GM23248 (cell line): ENCODE measurements at regions not wholly inside any gene's neighbourhood (a gene's known extent, or its start where the extent isn't known, plus 50 kb on each side); places are given as distances from the start of the nearest gene placed in this dataset.

Source experiments
- DNase-seq: peaks from one replicate; pipeline ENCODE4 v3.0.0-alpha.2; 2015
- H2AFZ ChIP-seq: fragments of 200-600 bp; sonication (generic); 2 replicates; pipeline ENCODE4 v1.6.1; 2016; ENCODE audit warnings: antibody characterized with exemption
- H3F3A ChIP-seq: fragments of 200-600 bp; sonication (generic); 2 replicates; pipeline ENCODE4 v1.6.1; 2016; ENCODE audit warnings: mild to moderate bottlenecking, antibody characterized with exemption, mixed run types; ENCODE audit not compliant: insufficient read depth
- H3K27ac ChIP-seq: fragments of 200-600 bp; sonication (generic); 2 replicates; pipeline ENCODE4 v1.5.1; 2016; ENCODE audit warnings: mild to moderate bottlenecking
- H3K27me3 ChIP-seq: fragments of 200-600 bp; sonication (generic); replicated peaks from 2 replicates; pipeline ENCODE4 v1.6.1; 2016; ENCODE audit warnings: mild to moderate bottlenecking; ENCODE audit not compliant: insufficient read depth
- H3K36me3 ChIP-seq: fragments of 200-600 bp; sonication (generic); 2 replicates; pipeline ENCODE4 v1.6.1; 2016; ENCODE audit warnings: low read depth, mild to moderate bottlenecking
- H3K4me1 ChIP-seq: fragments of 200-600 bp; sonication (generic); 2 replicates; pipeline ENCODE4 v1.6.1; 2016; ENCODE audit warnings: mild to moderate bottlenecking; ENCODE audit not compliant: insufficient read depth
- H3K4me2 ChIP-seq: fragments of 200-600 bp; sonication (generic); one replicate; pipeline ENCODE4 v1.6.1; 2016; ENCODE audit warnings: mild to moderate bottlenecking; ENCODE audit not compliant: unreplicated experiment
- H3K4me3 ChIP-seq: fragments of 200-600 bp; sonication (generic); 2 replicates; pipeline ENCODE4 v1.5.1; 2016; ENCODE audit warnings: mild to moderate bottlenecking
- H3K79me2 ChIP-seq: fragments of 200-600 bp; sonication (generic); 2 replicates; pipeline ENCODE4 v1.6.1; 2016; ENCODE audit warnings: mild to moderate bottlenecking; ENCODE audit not compliant: insufficient read depth
- H3K9ac ChIP-seq: fragments of 200-600 bp; sonication (generic); 2 replicates; pipeline ENCODE4 v1.6.1; 2016; ENCODE audit warnings: mild to moderate bottlenecking
- H3K9me2 ChIP-seq: fragments of 200-600 bp; sonication (generic); 2 replicates; pipeline ENCODE4 v1.6.1; 2016; ENCODE audit warnings: mixed run types, mild to moderate bottlenecking, moderate library complexity; ENCODE audit not compliant: insufficient read depth
- H3K9me3 ChIP-seq: fragments of 200-600 bp; sonication (generic); one replicate; pipeline ENCODE4 v1.6.1; 2017; ENCODE audit warnings: low read depth
- H4K20me1 ChIP-seq: fragments of 200-600 bp; sonication (generic); 2 replicates; pipeline ENCODE4 v1.6.0; 2016; ENCODE audit not compliant: insufficient read depth
- EZH2 ChIP-seq: fragments of 200-600 bp; sonication (generic); IDR thresholded peaks from 2 replicates; pipeline ENCODE4 v1.6.1; 2018; ENCODE audit warnings: antibody characterized with exemption, mild to moderate bottlenecking; ENCODE audit not compliant: insufficient read depth, poor library complexity, severe bottlenecking
- EZH2phosphoT487 ChIP-seq: fragments of 200-600 bp; sonication (generic); IDR thresholded peaks from 2 replicates; pipeline ENCODE4 v1.6.1; 2018; ENCODE audit warnings: antibody characterized with exemption, moderate library complexity, mild to moderate bottlenecking, low read depth; ENCODE audit not compliant: insufficient read depth
- WGBS, 2 experiments: methylation state at CpG; one replicate each; pipeline ENCODE4 v1.1.6; 2015 to 2017; ENCODE audit warnings: low lambda C conversion rate in 2 of 2, low coverage in 1 of 2; ENCODE audit errors: missing lambda C conversion rate in 2 of 2; 5-methylcytosine and 5-hydroxymethylcytosine counted together
- in situ Hi-C: fragments of 300-500 bp; cut with MboI; formaldehyde crosslinking; loops from 2 replicates; pipeline ENCODE4 v1.15.0; 2020

DNA sequence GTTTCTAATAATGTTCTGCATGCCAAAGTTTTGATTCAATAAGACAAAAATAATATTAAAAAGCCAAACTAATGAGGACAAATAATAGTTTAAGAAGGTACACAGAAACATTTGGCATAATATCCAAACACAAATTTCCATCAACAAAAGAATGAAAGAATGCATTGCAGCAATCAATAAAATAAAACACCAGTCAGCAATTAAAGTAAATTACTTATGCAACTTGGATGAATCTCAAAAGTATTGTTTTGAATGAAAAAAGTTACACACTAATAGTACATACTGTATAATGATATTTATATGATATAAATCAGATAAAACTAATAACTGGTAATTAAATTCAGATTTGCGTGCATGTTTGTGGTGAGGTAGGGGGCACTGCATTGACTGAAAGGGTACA lies 285.5 kb upstream of the PCDH10 start:
- H3K9me2 ChIP-seq: no peaks in the 10 kb centered on the region; the same call in 1 of the 2 replicates
- no peak overlapping the region for H3K27ac ChIP-seq
- H2AFZ ChIP-seq: no peak overlapping the region
- H3F3A ChIP-seq: no peaks in the 10 kb centered on the region
- no peaks in the 10 kb centered on the region for H4K20me1 ChIP-seq
- H3K79me2 ChIP-seq: no peaks in the 10 kb centered on the region
- H3K4me3 ChIP-seq: no peak overlapping the region
- H3K9me3 ChIP-seq: no peaks in the 10 kb centered on the region
- WGBS, 2 experiments: 12 to 14% methylated on average over 1 of the region's 1 CpG
- H3K4me1 ChIP-seq: no peaks in the 10 kb centered on the region
- H3K9ac ChIP-seq: no peak overlapping the region
- H3K36me3 ChIP-seq: no peaks in the 10 kb centered on the region
- TF ChIP-seq EZH2phosphoT487 (no peak), EZH2 (no peak)
- no peak for DNase-seq
- no peak overlapping the region for H3K4me2 ChIP-seq
- H3K27me3 ChIP-seq: no peaks in the 10 kb centered on the region
- in situ Hi-C loops: no loop called here

DNA sequence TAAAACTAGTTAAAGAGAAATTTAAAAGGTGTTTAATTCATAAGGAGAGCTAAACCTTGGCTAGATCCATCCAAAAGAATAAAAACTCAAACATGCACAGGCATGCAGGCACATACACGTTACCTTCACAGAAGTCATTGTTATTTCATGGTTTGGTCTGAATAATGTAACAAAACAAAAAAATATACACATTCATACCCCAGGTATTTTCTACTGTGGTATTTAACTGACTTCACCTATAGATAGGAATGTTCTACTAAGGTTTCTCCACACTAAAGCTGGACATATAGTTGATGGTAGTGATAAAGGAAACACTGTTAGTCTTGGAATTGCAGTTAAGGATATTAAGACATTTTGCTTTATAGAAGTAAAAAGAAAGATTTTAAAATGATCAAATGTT lies 283.6 kb upstream of the PCDH10 start:
- H4K20me1 ChIP-seq: no peaks in the 10 kb centered on the region
- no peaks in the 10 kb centered on the region for H3K27me3 ChIP-seq
- no peak for DNase-seq
- no peak overlapping the region for H3K4me3 ChIP-seq
- in situ Hi-C loops: no loop called here
- H3K4me2 ChIP-seq: no peak overlapping the region
- H3K27ac ChIP-seq: no peak overlapping the region
- no peak overlapping the region for H3K9ac ChIP-seq
- H3K9me2 ChIP-seq: no peaks in the 10 kb centered on the region; the same call in 1 of the 2 replicates
- TF ChIP-seq EZH2phosphoT487 (no peak), EZH2 (no peak)
- no peaks in the 10 kb centered on the region for H3K36me3 ChIP-seq
- WGBS, 2 experiments: 2 to 4% methylated on average over 1 of the region's 1 CpG
- H3K4me1 ChIP-seq: no peaks in the 10 kb centered on the region
- no peak overlapping the region for H2AFZ ChIP-seq
- no peaks in the 10 kb centered on the region for H3F3A ChIP-seq
- H3K79me2 ChIP-seq: no peaks in the 10 kb centered on the region
- H3K9me3 ChIP-seq: no peaks in the 10 kb centered on the region

DNA sequence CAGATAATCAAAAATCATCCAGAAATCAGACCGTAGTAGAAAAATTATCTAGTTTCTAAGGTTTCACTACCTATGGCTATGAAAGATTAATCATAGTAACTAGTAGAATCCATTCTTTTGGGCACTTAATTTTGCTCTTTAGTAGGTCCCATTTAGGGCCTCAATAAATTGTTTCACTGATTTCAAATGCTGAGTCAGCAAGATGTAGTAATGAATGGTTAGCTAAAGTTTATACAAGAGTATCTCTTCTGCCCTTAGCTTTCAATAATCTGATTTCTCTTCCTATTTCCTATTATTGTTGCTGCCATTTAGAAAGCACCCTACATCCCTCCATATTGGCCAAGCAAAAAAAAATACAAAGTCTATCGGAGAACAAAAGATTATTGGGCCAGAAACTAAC lies 283.2 kb upstream of the PCDH10 start:
- Histone ChIP-seq H3K4me2 (no peak overlapping the region), H3F3A (no peaks in the 10 kb centered on the region), H3K36me3 (no peaks in the 10 kb centered on the region), H2AFZ (no peak overlapping the region), H3K79me2 (no peaks in the 10 kb centered on the region), H3K27ac (no peak overlapping the region), H3K9ac (no peak overlapping the region), H3K9me2 (no peaks in the 10 kb centered on the region; the same call in 1 of the 2 replicates), H3K4me1 (no peaks in the 10 kb centered on the region), H3K27me3 (no peaks in the 10 kb centered on the region), H3K4me3 (no peak overlapping the region), H3K9me3 (no peaks in the 10 kb centered on the region), H4K20me1 (no peaks in the 10 kb centered on the region)
- in situ Hi-C loops: no loop called here
- no peak for DNase-seq
- WGBS, 2 experiments: 13 to 26% methylated on average over 2 of the region's 2 CpGs
- no peak for TF ChIP-seq EZH2phosphoT487
- TF ChIP-seq EZH2: no peak

DNA sequence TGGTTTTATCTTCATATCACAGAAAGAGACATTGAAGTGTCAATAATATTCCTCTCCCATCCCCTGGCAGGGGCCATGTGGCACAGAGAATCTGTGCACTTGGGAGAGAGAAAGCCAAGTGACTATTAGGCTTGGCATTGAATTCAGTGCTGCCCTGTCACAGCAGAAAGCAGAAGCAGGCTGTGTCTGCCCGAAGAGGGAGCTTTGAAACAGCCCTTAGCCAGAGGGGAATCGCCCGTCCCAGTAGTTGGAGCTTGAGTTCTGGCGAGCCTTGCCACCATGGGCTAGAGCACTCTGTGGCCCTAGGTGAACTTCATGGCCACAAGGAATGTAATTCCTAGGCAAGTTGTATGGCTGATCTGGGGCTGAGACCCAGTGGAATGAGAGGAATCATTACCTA lies 282.5 kb upstream of the PCDH10 start:
- DNase-seq: no peak
- WGBS, 2 experiments: 27 to 28% methylated on average over 4 of the region's 4 CpGs
- no peaks in the 10 kb centered on the region for H4K20me1 ChIP-seq
- no peaks in the 10 kb centered on the region for H3F3A ChIP-seq
- H3K4me2 ChIP-seq: no peak overlapping the region
- TF ChIP-seq EZH2phosphoT487 (no peak), EZH2 (no peak)
- H3K27me3 ChIP-seq: no peaks in the 10 kb centered on the region
- H2AFZ ChIP-seq: no peak overlapping the region
- no peak overlapping the region for H3K9ac ChIP-seq
- H3K36me3 ChIP-seq: no peaks in the 10 kb centered on the region
- no peak overlapping the region for H3K27ac ChIP-seq
- in situ Hi-C loops: no loop called here
- no peaks in the 10 kb centered on the region for H3K4me1 ChIP-seq
- no peaks in the 10 kb centered on the region; the same call in 1 of the 2 replicates for H3K9me2 ChIP-seq
- H3K4me3 ChIP-seq: no peak overlapping the region
- H3K9me3 ChIP-seq: no peaks in the 10 kb centered on the region
- no peaks in the 10 kb centered on the region for H3K79me2 ChIP-seq

DNA sequence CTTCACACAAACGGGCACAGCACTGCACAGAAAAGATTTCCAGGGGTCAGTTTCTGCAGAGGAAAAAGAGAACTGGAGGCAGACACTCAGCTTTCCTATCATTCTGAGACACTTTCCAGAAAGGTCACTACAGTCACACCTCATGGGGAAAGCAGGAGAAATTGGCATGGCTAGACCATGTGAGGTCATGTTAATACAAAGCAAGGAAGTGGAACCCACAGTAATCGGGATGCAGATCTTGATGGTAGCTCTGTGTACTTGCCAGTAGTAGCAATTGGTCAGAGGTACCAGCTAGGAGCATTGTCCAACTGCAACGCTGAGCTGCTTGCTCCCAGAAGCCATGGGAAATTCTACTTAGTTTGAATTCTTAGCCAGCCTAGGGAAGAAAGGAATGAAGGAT lies 255.3 kb upstream of the PCDH10 start:
- WGBS, 2 experiments: 17 to 23% methylated on average over 3 of the region's 3 CpGs
- Histone ChIP-seq H3K27me3 (no peaks in the 10 kb centered on the region), H3K9me3 (peaks cover 3% of the 10 kb centered on the region), H3K9ac (no peak overlapping the region), H3K27ac (no peak overlapping the region), H3K9me2 (no peaks in the 10 kb centered on the region), H3K4me2 (no peak overlapping the region), H3K4me1 (no peaks in the 10 kb centered on the region), H3K79me2 (no peaks in the 10 kb centered on the region), H2AFZ (no peak overlapping the region), H3K4me3 (no peak overlapping the region), H3K36me3 (no peaks in the 10 kb centered on the region), H4K20me1 (no peaks in the 10 kb centered on the region), H3F3A (no peaks in the 10 kb centered on the region)
- in situ Hi-C loops: no loop called here
- no peak for TF ChIP-seq EZH2phosphoT487
- no peak for TF ChIP-seq EZH2
- no peak for DNase-seq
